Adrenal gland (tissue), 9 donors: ENCODE measurements at regions not wholly inside any gene's neighbourhood (a gene's known extent, or its start where the extent isn't known, plus 50 kb on each side); places are given as distances from the start of the nearest gene placed in this dataset.

Source experiments
- DNase-seq, 7 donors: peaks; one replicate each; pipeline ENCODE4 v3.0.0-alpha.2; 2019 to 2020
- H3K27ac ChIP-seq, 5 donors: fragments of 200-600 bp; sonication (generic) in 4 of 5; 1 replicate in 3 of 5; 2 replicates in 2 of 5; pipeline versions ENCODE4 v1.5.1 to v1.8.0; 2016 to 2020; ENCODE audit warnings: mild to moderate bottlenecking in 1 of 5
- H3K27me3 ChIP-seq: fragments of 200-600 bp; 2 replicates; pipeline ENCODE4 v1.8.0; 2021
- H3K36me3 ChIP-seq, 2 donors: fragments of 200-600 bp; replicated peaks in 1 of 2; 1 replicate in 1 of 2; 2 replicates in 1 of 2; pipeline versions ENCODE4 v1.5.1 to v1.8.0; 2018 to 2022
- H3K4me1 ChIP-seq, 2 donors: fragments of 200-600 bp; replicated peaks in 1 of 2; 1 replicate in 1 of 2; 2 replicates in 1 of 2; pipeline versions ENCODE4 v1.5.1 to v1.8.0; 2018 to 2021
- H3K4me3 ChIP-seq, 4 donors: fragments of 200-600 bp; sonication (generic) in 3 of 4; one replicate each; pipeline ENCODE4 v1.5.1; 2016 to 2018
- H3K9me3 ChIP-seq, 3 donors: fragments of 200-600 bp; sonication (generic) in 1 of 3; replicated peaks in 1 of 3; 1 replicate in 2 of 3; 2 replicates in 1 of 3; pipeline versions ENCODE4 v1.5.1 to v1.8.0; 2016 to 2021
- CTCF ChIP-seq, 6 experiments: fragments of 450-650 bp in 4 of 6; fragments of 200-600 bp in 2 of 6; sonication (generic) in 1 of 6; IDR thresholded peaks; 1 replicate in 5 of 6; 2 replicates in 1 of 6; pipeline versions ENCODE4 v1.5.1 to v1.8.0; 2016 to 2021; ENCODE audit warnings: antibody characterized with exemption in 6 of 6, mild to moderate bottlenecking in 2 of 6, moderate library complexity in 1 of 6
- POLR2A ChIP-seq, 2 donors: fragments of 450-650 bp; IDR thresholded peaks; one replicate each; pipeline ENCODE4 v1.6.1; 2017; ENCODE audit warnings: antibody characterized with exemption in 2 of 2, mild to moderate bottlenecking in 2 of 2, moderate library complexity in 1 of 2
- WGBS, 4 donors: extraction: QIAGEN DNeasy Blood & Tissue Kit in 2 of 4; methylation state at CpG; one replicate each; pipeline versions ENCODE4 v1.1.5 to v1.1.7; 2013 to 2017; 5-methylcytosine and 5-hydroxymethylcytosine counted together
- intact Hi-C, 2 donors: fragments of 100-400 bp; cut with DNase I; formaldehyde crosslinking; loops; one replicate each; pipeline versions ENCODE4 v1.14.1 to v1.15.0; 2022 to 2023
- small RNA-seq, 2 donors: library from RNA; depleted of rRNA; stranded (forward); fragments of <200 nt; gene quantifications; one replicate each; pipeline ENCODE3, GENCODE V24; 2016
- donor health status: healthy with polysubstance abuse.
- donor health status: Bipolar disorder and iron deficiency.
- donor health status: DM: yes; HTN: yes; CAD: no.
- donor health status: DM: no; HTN: no; CAD: no.
- donor health status: DM: no; HTN: no; CAD: no.

DNA sequence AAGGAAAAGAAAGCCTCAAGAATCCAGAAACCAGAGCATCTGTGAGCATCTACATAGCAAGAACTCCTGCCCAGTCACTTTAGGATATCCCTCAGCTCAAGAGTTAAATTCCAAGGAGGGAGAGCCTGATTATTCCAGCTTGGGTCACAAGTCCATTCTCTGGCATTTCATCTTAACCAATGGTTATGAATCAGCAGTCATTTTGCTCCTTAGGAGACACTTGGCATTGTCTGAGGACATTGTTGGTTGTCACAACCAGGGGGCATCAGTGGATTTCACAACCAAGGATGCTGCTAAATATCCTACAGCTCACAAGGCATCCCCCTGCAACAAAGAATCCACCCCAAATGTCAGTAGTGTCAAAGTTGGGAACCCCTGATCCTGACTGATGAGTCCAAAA, 51.0 kb upstream of the LMCD1 start:
- no peaks in the 10 kb centered on the region for H3K36me3 ChIP-seq
- no peaks in the 10 kb centered on the region for H3K9me3 ChIP-seq
- H3K4me3 ChIP-seq = no peak overlapping the region
- no peaks in the 10 kb centered on the region for H3K27me3 ChIP-seq
- no peak for TF ChIP-seq POLR2A (IDR thresholded peaks at IDR 0.05)
- no peak for TF ChIP-seq CTCF (IDR thresholded peaks at IDR 0.05)
- peaks cover 0 to 4% of the 10 kb centered on the region in 2 donors for H3K4me1 ChIP-seq
- no peak for DNase-seq
- no peak overlapping the region for H3K27ac ChIP-seq
- intact Hi-C loops = no loop called here

GRCh38 chr3:8451696-8452095, 49.9 kb upstream of the LMCD1 start:
- TF ChIP-seq POLR2A (IDR thresholded peaks at IDR 0.05) = no peak
- TF ChIP-seq CTCF (IDR thresholded peaks at IDR 0.05) = no peak
- Histone ChIP-seq H3K4me3 (no peak overlapping the region), H3K27me3 (no peaks in the 10 kb centered on the region), H3K4me1 (peaks cover 0 to 4% of the 10 kb centered on the region in 2 donors), H3K9me3 (no peaks in the 10 kb centered on the region), H3K27ac (no peak overlapping the region), H3K36me3 (no peaks in the 10 kb centered on the region)
- DNase-seq = no peak
- WGBS, 4 donors = 74 to 85% (median 84%) methylated on average over 4 of the region's 4 CpGs
- intact Hi-C loops = no loop called here

Small RNA genes lying in the stretch of these regions (small RNA-seq; reads per million reads assigned to genes)
- gene RNU4ATAC17P = 0 reads per million in 2 donors
